ENCODE measurements at regions not wholly inside any gene's neighbourhood (a gene's known extent, or its start where the extent isn't known, plus 50 kb on each side); places are given as distances from the start of the nearest gene placed in this dataset.

GRCh38 chr1:212196355-212196754, 88.9 kb upstream of the PPP2R5A start:
- CTCF ChIA-PET (ENCODE audit: low intra/inter-chr PET ratio) = no interaction called here
- Histone ChIP-seq H3K27me3 (ENCODE audit: control insufficient read depth in 2 of 2, insufficient read depth in 2 of 2, low read length in 2 of 2) (no peaks in the 10 kb centered on the region), H2AFZ (ENCODE audit: low read depth, low read length) (no peak overlapping the region; the same call in 1 of the 2 replicates), H3K9me3 (replicated peaks; ENCODE audit: control insufficient read depth, insufficient read depth, low read depth, low read length) (no peaks in the 10 kb centered on the region), H3K4me1 (replicated peaks in 1 of 2; ENCODE audit: control insufficient read depth in 2 of 2, insufficient read depth in 2 of 2, low read length in 2 of 2) (no peaks in the 10 kb centered on the region; a peak in 1 of 5 replicates), H3K9me1 (ENCODE audit: control insufficient read depth, insufficient read depth, low read length) (no peaks in the 10 kb centered on the region), H3K36me3 (ENCODE audit: control insufficient read depth, insufficient read depth, low read length) (no peaks in the 10 kb centered on the region), H3K9ac (ENCODE audit: insufficient read depth in 1 of 2, low read depth in 2 of 2, low read length in 2 of 2) (no peak overlapping the region), H3K4me3 (no peak overlapping the region), H3K27ac (ENCODE audit: extremely low read depth, low read depth, low read length) (no peak overlapping the region), H3K79me2 (ENCODE audit: control insufficient read depth, insufficient read depth, low read length) (no peaks in the 10 kb centered on the region), H3K4me2 (ENCODE audit: insufficient read depth, low read length) (no peak overlapping the region), H4K20me1 (replicated peaks; ENCODE audit: control insufficient read depth, insufficient read depth, low read length) (no peaks in the 10 kb centered on the region)
- WGBS (ENCODE audit: insufficient coverage, low coverage, missing lambda C conversion rate) = 83% methylated on average over 3 of the region's 3 CpGs
- BruUV-seq (replicated peaks) = no TSS peak
- FAIRE-seq (no peak), ATAC-seq (no peak), DNase-seq (ENCODE audit: extremely low read depth in 1 of 4, low spot score in 3 of 4) (no peak)
- intact Hi-C loops (cut with micrococcal nuclease) = no loop called here
- in situ Hi-C loops (cut with MboI) = no loop called here
- POLR2A ChIA-PET = interaction anchor here (0.8 kb wide), 1 partner anchor 77 kb away, joined by 3 read pairs; no protein-coding TSS in a partner anchor
- TF ChIP-seq CREB1 (IDR thresholded peaks at IDR 0.05) (no peak), CREB1 (CRISPR knock-in tag; IDR thresholded peaks at IDR 0.05) (no peak), CBX8 (IDR thresholded peaks at IDR 0.05; ENCODE audit: borderline replicate concordance, extremely low read depth, low read depth, low read length, poor library complexity, severe bottlenecking) (no peak), MLLT1 (IDR thresholded peaks at IDR 0.05) (no peak), ZBTB17 (CRISPR knock-in tag; IDR thresholded peaks at IDR 0.05) (no peak), ELF2 (CRISPR knock-in tag; IDR thresholded peaks at IDR 0.05) (no peak), GTF3C2 (IDR thresholded peaks at IDR 0.05; ENCODE audit: borderline replicate concordance, extremely low read depth, insufficient read length) (no peak), ZNF512 (tag; IDR thresholded peaks at IDR 0.05) (no peak), PREB (CRISPR knock-in tag; IDR thresholded peaks at IDR 0.05) (no peak), ZNF41 (CRISPR knock-in tag; conservative IDR thresholded peaks at IDR 0.05) (no peak), CREB5 (CRISPR knock-in tag; IDR thresholded peaks at IDR 0.05) (no peak), HDAC2 (IDR thresholded peaks at IDR 0.05) (no peak), EP400 (IDR thresholded peaks at IDR 0.05) (no peak)
